GM12873 (cell line): ENCODE measurements at regions not wholly inside any gene's neighbourhood (a gene's known extent, or its start where the extent isn't known, plus 50 kb on each side); places are given as distances from the start of the nearest gene placed in this dataset.

Source experiments
- TF ChIP-seq, protein P1 (sequence below): IDR thresholded peaks from 2 replicates; pipeline ENCODE4 v1.5.1; 2012; ENCODE audit warnings: low read depth, mild to moderate bottlenecking, moderate library complexity, low read length, control low read depth; ENCODE audit not compliant: insufficient read depth; ENCODE audit errors: missing control alignments

DNA sequence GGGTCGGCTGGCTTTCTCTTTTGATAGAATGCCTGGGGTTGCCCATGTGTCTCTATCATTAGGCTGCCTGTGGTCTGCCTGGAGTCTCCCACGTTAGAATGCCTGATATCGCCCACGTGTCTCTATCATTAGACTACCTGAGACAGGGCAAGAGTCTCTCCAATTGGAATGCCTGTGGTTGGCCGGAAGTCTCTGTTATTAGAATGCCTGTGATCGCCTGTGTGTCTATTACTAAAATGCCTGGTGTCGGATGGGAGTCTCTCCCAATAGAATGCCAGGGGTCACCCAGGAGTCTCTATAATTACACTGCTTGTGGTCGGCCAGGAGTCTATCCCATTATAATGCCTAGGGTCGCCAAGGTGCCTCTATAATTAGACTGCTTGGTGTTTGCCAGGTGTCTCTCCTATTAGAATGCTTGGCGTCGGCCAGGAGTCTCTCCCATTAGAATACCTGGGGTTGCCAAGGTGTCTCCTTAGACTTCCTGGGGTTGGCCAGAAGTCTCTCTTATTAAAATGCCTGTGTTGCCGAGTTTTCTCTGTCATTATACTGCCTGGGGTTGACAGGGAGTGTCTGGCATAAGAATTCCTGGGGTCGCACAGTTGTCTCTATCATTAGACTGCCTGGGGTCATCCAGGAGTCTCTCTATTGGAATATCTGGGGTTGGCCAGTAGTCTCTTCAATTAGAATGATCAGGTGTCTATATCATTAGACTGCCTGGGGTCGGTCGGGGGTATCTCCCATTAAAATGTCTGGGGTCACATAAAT is 2272.8 kb downstream of the TP53TG3F start:
- TF ChIP-seq, protein P1, sequence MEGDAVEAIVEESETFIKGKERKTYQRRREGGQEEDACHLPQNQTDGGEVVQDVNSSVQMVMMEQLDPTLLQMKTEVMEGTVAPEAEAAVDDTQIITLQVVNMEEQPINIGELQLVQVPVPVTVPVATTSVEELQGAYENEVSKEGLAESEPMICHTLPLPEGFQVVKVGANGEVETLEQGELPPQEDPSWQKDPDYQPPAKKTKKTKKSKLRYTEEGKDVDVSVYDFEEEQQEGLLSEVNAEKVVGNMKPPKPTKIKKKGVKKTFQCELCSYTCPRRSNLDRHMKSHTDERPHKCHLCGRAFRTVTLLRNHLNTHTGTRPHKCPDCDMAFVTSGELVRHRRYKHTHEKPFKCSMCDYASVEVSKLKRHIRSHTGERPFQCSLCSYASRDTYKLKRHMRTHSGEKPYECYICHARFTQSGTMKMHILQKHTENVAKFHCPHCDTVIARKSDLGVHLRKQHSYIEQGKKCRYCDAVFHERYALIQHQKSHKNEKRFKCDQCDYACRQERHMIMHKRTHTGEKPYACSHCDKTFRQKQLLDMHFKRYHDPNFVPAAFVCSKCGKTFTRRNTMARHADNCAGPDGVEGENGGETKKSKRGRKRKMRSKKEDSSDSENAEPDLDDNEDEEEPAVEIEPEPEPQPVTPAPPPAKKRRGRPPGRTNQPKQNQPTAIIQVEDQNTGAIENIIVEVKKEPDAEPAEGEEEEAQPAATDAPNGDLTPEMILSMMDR, result no peak

DNA sequence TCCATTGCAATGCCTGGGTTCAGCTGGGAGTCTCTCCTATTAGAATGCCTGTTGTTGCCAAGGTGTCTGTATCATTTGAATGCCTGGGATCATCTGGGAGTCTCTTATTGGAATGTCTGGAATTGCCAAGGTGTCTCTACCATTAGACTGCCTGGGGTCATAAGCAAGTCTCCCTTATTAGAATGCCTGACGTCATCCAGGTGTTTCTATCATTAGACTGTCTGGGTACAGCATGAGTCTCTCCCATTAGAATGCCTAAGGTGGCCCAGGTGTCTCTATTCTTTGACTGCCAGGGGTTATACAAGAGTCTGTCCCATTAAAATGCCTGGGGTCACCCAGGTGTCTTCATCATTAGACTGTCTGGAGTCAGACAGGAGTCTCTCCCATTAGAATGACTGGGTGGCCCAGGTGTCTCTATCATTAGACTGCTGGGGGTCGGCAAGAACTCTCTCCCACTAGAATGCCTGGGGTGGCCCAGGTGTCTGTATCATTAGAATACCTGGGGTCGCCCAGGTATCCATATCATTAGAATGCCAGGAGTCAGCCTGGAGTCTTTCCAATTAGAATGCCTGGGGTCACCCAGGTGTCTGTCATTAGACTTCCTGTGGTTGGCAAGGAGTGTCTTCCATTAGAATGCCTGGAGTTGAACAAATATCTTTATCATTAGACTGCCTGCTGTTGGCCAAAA is 2274.0 kb downstream of the TP53TG3F start:
- TF ChIP-seq, protein P1, result no peak

DNA sequence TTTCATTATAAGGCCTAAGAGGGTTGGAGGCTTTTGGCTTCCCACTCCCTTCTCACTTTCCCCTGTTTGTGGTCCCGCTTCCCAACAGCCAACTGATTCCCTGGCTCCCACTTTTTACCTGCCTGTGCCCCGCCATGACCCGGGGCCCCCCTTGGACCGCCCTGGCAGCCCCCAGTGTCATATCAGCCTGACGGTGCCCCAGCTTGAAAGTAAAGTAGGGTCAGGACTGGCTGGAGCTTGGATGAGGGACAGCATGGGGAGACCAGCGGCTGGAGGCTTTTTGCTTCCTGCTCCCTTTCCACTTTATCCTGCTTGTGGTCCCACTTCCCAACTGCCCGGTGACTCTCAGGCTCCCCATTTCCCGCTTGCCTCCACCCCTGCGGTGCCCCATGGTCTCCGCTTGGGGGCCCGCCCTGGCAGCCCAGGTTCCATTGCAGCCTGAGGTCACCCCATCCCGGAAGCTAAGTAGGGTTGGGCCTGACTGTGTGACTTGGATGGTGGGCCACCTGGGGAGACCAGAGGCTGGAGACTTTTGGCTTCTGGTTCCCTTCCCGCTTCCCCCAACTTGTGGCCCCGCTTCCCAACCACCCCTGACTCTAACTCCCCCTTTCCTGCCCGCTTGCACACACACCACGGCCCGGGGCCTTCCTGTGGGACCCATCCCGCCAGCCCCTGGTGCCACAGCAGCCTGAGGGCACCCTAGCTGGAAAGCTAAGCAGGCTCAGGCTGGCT is 2274.7 kb downstream of the TP53TG3F start:
- TF ChIP-seq, protein P1, result no peak

DNA sequence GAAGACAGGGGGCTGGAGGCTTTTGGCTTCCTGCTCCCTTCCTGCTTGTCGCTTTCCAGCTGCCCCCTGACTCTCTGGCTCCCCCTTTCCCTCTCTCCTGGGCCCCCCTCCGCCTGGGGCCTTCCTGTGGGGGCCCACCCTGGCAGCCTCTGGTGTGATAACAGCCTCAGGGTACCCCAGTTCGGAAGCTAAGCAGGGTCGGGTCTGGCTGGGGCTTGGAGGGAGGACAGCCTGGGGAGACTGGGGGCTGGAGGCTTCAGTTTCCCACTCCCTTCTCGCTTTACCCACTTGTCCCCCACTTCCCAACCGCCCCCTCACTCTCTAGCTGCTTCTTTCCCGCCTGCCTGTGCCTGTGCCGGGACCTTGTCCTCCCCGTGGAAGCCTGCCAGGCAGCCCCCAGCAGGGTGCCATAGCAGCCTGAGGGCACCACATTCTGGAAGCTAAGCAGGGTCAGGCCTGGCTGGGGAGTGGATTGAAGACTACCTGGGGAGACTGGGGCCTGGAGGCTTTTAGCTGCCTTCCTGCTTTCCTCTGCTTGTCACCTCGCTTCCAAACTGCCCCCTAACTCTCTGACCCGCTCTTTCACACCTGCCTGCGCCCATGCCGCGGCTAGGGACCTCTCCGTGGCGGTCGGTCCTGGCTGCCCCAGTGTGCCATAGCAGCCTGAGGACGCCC is 2275.5 kb downstream of the TP53TG3F start:
- TF ChIP-seq, protein P1, result no peak

DNA sequence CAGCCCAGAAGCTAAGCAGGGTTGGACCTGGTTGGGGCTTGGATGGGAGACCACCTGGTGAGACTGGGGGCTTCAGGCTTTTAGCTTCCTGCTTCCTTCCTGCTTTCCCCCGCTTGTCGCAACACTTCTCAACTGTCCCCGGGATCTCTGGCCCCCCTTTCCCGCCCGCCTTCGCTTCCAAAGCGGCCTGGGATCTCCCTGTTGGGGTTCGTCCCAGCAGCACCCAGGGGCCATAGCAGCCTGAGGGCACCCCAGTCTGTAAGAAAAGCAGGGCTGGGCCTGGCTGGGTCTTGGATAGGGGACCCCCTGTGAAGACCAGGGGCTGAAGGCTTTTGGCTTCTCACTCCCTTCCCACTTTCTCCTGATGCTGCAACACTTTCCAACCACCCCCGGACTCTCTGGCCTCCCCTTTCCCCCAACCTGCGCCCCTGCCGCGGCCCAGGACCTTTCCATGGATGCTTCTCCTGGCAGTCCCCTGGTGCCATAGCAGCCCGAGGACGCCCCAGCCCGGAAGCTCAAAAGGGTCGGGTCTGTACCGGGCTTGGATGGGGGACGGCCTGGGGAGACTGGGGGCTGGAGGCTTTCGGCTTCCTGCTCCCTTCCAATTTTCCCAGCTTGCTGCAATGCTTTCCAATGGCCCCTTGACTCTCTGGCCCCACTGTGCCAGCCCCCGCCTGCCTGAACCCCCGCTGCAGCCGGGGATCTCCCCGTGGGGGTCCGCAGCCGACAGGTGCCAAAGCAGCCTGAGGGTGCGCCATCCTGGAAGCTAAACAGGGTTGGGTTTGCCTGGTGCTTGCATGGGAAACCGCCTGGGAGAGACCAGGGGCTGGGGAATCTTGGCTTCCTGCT is 2276.2 kb downstream of the TP53TG3F start:
- TF ChIP-seq, protein P1, result no peak

DNA sequence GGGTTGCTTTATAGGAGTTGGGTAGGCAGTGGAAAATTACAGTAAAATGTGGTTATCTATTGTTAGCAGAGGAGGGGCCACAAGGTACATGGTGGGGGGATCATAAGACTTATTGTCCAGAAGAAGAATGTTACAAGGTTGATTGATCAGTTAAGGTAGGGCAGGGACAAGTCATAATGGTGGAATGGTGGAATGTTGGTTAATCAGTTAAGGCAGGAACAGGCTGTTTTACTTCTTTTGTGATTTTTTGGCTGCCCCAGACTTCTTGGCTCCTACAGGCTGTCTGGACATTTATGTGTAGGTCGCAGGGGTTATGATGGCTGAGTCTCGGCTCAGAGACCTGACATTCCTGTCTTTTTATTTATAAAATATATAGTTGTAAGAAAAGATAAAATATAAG is 2277.1 kb downstream of the TP53TG3F start:
- TF ChIP-seq, protein P1, result no peak
